OCI-LY1 (cell line): ENCODE measurements at regions not wholly inside any gene's neighbourhood (a gene's known extent, or its start where the extent isn't known, plus 50 kb on each side); places are given as distances from the start of the nearest gene placed in this dataset.

Source experiments
- H2AFZ ChIP-seq: fragments of 200-600 bp; sonication (generic), shearing (Covaris generic); 2 replicates; pipeline ENCODE4 v1.6.0; 2014; ENCODE audit warnings: antibody characterized with exemption, mild to moderate bottlenecking, low read length
- H3F3A ChIP-seq: fragments of 200-600 bp; sonication (generic), shearing (Covaris generic); 2 replicates; pipeline ENCODE4 v1.6.0; 2014; ENCODE audit warnings: mild to moderate bottlenecking, antibody characterized with exemption, low read length, moderate library complexity; ENCODE audit not compliant: insufficient read depth
- H3K27ac ChIP-seq: fragments of 200-600 bp; sonication (generic); 2 replicates; pipeline ENCODE4 v1.5.1; 2014; ENCODE audit warnings: low read length, mixed run types, mild to moderate bottlenecking, low read depth; ENCODE audit not compliant: poor library complexity, severe bottlenecking
- H3K27me3 ChIP-seq: fragments of 200-600 bp; sonication (generic); 2 replicates; pipeline ENCODE4 v1.6.0; 2014; ENCODE audit warnings: antibody characterized with exemption, mild to moderate bottlenecking, low read length, moderate library complexity; ENCODE audit not compliant: insufficient read depth
- H3K36me3 ChIP-seq: fragments of 200-600 bp; sonication (generic); 2 replicates; pipeline ENCODE4 v1.6.1; 2014; ENCODE audit warnings: mild to moderate bottlenecking, antibody characterized with exemption, low read length, moderate library complexity, mixed read lengths; ENCODE audit not compliant: insufficient read depth
- H3K4me1 ChIP-seq: fragments of 200-600 bp; sonication (generic); 2 replicates; pipeline ENCODE4 v1.5.1; 2014; ENCODE audit warnings: mild to moderate bottlenecking, low read length, moderate library complexity; ENCODE audit not compliant: insufficient read depth, severe bottlenecking
- H3K4me2 ChIP-seq: fragments of 200-600 bp; sonication (generic), shearing (Covaris generic); 2 replicates; pipeline ENCODE4 v1.6.1; 2014; ENCODE audit warnings: low read length
- H3K4me3 ChIP-seq: fragments of 200-600 bp; sonication (generic); 2 replicates; pipeline ENCODE4 v1.5.1; 2014; ENCODE audit warnings: low read length, low read depth, mild to moderate bottlenecking, mixed read lengths; ENCODE audit not compliant: poor library complexity, severe bottlenecking
- H3K79me2 ChIP-seq: fragments of 200-600 bp; shearing (Covaris generic); 2 replicates; pipeline ENCODE4 v1.6.1; 2016; ENCODE audit warnings: mixed run types, low read length, mixed read lengths; ENCODE audit not compliant: insufficient read depth
- H3K9ac ChIP-seq: fragments of 200-600 bp; sonication (generic), shearing (Covaris generic); 2 replicates; pipeline ENCODE4 v1.6.1; 2014; ENCODE audit warnings: mild to moderate bottlenecking, low read length, mixed read lengths
- H3K9me2 ChIP-seq: fragments of 200-600 bp; sonication (generic), shearing (Covaris generic); 2 replicates; pipeline ENCODE4 v1.6.1; 2014; ENCODE audit warnings: low read depth, mild to moderate bottlenecking, low read length, mixed read lengths
- H3K9me3 ChIP-seq: fragments of 200-600 bp; shearing (Covaris generic); 2 replicates; pipeline ENCODE4 v1.6.1; 2014; ENCODE audit warnings: low read length, mixed read lengths
- H4K20me1 ChIP-seq: fragments of 200-600 bp; sonication (generic), shearing (Covaris generic); 2 replicates; pipeline ENCODE4 v1.6.0; 2016; ENCODE audit warnings: mild to moderate bottlenecking, low read length; ENCODE audit not compliant: insufficient read depth
- EZH2 ChIP-seq: fragments of 200-600 bp; sonication (generic), shearing (Covaris generic); IDR thresholded peaks from 2 replicates; pipeline ENCODE4 v1.8.0; 2017; ENCODE audit warnings: borderline replicate concordance, mixed run types, mild to moderate bottlenecking, antibody characterized with exemption, low read length, moderate library complexity, mixed read lengths
- TF ChIP-seq, protein P1 (sequence below): fragments of 200-600 bp; sonication (generic), shearing (Covaris generic); IDR thresholded peaks from 2 replicates; pipeline ENCODE4 v1.5.1; 2017; ENCODE audit warnings: mild to moderate bottlenecking, antibody characterized with exemption, low read length, moderate library complexity, mixed read lengths

DNA sequence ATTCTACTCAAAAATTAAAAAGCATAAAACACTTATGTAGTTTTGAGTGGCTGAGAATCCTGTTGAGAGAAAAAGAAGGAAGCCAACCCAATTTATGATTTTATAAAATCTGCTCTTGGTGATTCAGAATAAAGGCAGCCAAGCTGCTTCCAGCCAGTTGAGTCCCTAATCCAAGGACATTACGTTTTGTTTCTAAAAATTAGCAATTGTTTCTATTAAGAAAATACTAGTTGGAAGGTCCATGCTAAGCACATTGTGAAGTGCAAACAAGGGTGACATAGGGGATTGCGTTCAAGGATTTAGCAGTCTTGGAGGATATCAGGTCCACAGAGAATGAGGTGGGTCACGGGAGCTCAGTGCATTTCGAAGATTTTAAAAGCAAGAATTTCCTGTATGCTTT is 987.7 kb downstream of the TYW1 start:
- TF ChIP-seq, protein P1, sequence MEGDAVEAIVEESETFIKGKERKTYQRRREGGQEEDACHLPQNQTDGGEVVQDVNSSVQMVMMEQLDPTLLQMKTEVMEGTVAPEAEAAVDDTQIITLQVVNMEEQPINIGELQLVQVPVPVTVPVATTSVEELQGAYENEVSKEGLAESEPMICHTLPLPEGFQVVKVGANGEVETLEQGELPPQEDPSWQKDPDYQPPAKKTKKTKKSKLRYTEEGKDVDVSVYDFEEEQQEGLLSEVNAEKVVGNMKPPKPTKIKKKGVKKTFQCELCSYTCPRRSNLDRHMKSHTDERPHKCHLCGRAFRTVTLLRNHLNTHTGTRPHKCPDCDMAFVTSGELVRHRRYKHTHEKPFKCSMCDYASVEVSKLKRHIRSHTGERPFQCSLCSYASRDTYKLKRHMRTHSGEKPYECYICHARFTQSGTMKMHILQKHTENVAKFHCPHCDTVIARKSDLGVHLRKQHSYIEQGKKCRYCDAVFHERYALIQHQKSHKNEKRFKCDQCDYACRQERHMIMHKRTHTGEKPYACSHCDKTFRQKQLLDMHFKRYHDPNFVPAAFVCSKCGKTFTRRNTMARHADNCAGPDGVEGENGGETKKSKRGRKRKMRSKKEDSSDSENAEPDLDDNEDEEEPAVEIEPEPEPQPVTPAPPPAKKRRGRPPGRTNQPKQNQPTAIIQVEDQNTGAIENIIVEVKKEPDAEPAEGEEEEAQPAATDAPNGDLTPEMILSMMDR, result no peak
- TF ChIP-seq EZH2, result no peak
- no peaks in the 10 kb centered on the region for H3K27me3 ChIP-seq
- H3K9me3 ChIP-seq, result no peaks in the 10 kb centered on the region
- no peak overlapping the region for H2AFZ ChIP-seq
- no peaks in the 10 kb centered on the region for H4K20me1 ChIP-seq
- no peak overlapping the region for H3K4me3 ChIP-seq
- H3K27ac ChIP-seq, result no peak overlapping the region
- H3K79me2 ChIP-seq, result no peaks in the 10 kb centered on the region
- no peak overlapping the region for H3K4me2 ChIP-seq
- H3F3A ChIP-seq, result no peaks in the 10 kb centered on the region
- no peak overlapping the region for H3K9ac ChIP-seq
- H3K36me3 ChIP-seq, result no peaks in the 10 kb centered on the region
- H3K4me1 ChIP-seq, result no peaks in the 10 kb centered on the region
- H3K9me2 ChIP-seq, result no peaks in the 10 kb centered on the region

DNA sequence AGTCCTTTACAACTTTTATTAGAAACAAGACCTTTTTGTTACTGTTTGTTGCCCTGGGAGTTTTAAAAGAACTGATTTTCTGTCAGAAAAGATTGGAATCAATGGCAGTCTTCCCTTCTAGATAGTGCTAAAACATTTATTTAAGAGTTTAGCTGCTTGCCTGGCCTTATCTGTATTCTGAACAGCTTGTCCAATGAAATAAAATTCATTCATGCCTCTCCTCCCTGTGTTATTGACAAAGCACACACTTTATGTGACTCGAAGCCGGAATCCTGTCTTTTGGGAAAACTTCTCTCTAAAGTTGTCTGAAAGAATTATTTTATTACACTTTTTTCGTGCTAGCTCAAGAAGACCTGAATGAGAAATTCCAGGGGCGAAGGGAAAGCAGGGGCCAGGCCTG is 992.5 kb downstream of the TYW1 start:
- no peak overlapping the region for H3K9ac ChIP-seq
- no peaks in the 10 kb centered on the region for H3K36me3 ChIP-seq
- H3K9me2 ChIP-seq, result no peaks in the 10 kb centered on the region
- no peaks in the 10 kb centered on the region for H3F3A ChIP-seq
- H3K9me3 ChIP-seq, result no peaks in the 10 kb centered on the region
- no peaks in the 10 kb centered on the region for H3K79me2 ChIP-seq
- no peak overlapping the region for H2AFZ ChIP-seq
- no peaks in the 10 kb centered on the region for H3K27me3 ChIP-seq
- H4K20me1 ChIP-seq, result no peaks in the 10 kb centered on the region
- H3K4me3 ChIP-seq, result no peak overlapping the region
- TF ChIP-seq, protein P1, result no peak
- TF ChIP-seq EZH2, result no peak
- H3K4me1 ChIP-seq, result no peaks in the 10 kb centered on the region
- H3K4me2 ChIP-seq, result no peak overlapping the region
- H3K27ac ChIP-seq, result no peak overlapping the region

DNA sequence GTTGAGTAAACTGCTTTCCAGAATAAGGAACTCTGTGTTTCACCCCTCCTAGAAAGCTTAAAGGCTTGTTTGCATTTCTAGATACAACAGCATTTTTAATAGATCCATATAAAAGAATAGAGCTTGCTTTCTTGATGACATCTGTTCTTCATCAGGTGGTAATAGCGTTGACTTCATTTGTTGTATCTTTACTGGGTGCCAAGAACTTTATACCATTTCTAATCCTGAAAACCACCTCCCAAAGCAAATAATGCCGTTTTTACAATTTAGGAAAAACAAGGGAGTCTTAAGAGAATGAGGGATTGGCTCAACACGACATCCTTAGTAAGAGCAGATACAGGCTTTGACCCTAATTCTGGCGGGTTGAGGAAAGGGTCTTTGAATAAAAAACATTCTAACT is 993.4 kb downstream of the TYW1 start:
- Histone ChIP-seq H3K36me3 (no peaks in the 10 kb centered on the region), H3F3A (no peaks in the 10 kb centered on the region), H3K9me3 (no peaks in the 10 kb centered on the region), H4K20me1 (no peaks in the 10 kb centered on the region), H2AFZ (no peak overlapping the region), H3K4me2 (no peak overlapping the region), H3K4me3 (no peak overlapping the region), H3K9ac (no peak overlapping the region), H3K27me3 (no peaks in the 10 kb centered on the region), H3K27ac (no peak overlapping the region), H3K9me2 (no peaks in the 10 kb centered on the region), H3K79me2 (no peaks in the 10 kb centered on the region), H3K4me1 (no peaks in the 10 kb centered on the region)
- TF ChIP-seq, protein P1, result no peak
- TF ChIP-seq EZH2, result no peak
